ENCODE measurements at regions not wholly inside any gene's neighbourhood (a gene's known extent, or its start where the extent isn't known, plus 50 kb on each side); places are given as distances from the start of the nearest gene placed in this dataset.

DNA sequence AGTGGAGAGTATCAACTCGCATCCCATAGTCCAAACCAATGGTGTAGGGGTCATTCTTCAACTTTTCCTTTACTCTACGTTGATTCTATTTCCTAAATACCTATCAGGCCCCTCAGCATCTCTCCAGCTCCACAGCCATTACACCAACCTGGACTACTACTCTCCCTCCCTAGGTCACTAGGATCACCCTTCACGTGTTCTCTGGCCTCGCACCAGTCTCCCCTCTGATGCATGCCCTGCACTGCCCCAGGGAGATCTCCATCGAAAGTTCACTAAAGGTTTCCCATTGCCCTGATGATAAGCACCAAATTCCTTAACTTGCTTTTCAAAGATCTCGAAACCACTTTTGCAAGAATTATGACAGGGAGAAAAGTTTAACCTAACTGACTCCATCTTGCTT lies 421.5 kb downstream of the TSHZ3 start:
- TF ChIP-seq, protein P1, sequence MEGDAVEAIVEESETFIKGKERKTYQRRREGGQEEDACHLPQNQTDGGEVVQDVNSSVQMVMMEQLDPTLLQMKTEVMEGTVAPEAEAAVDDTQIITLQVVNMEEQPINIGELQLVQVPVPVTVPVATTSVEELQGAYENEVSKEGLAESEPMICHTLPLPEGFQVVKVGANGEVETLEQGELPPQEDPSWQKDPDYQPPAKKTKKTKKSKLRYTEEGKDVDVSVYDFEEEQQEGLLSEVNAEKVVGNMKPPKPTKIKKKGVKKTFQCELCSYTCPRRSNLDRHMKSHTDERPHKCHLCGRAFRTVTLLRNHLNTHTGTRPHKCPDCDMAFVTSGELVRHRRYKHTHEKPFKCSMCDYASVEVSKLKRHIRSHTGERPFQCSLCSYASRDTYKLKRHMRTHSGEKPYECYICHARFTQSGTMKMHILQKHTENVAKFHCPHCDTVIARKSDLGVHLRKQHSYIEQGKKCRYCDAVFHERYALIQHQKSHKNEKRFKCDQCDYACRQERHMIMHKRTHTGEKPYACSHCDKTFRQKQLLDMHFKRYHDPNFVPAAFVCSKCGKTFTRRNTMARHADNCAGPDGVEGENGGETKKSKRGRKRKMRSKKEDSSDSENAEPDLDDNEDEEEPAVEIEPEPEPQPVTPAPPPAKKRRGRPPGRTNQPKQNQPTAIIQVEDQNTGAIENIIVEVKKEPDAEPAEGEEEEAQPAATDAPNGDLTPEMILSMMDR (conservative IDR thresholded peaks at IDR 0.05 in 1 of 2, IDR thresholded peaks at IDR 0.05 in 1 of 2; ENCODE audit: low read depth in 1 of 2, low read length in 2 of 2): no peak
- no peak for TF ChIP-seq EZH2 (IDR thresholded peaks at IDR 0.05; ENCODE audit: low read length, missing control alignments)

All from fibroblast of lung (primary cell).